NCI-H345 (cell line): ENCODE measurements at regions not wholly inside any gene's neighbourhood (a gene's known extent, or its start where the extent isn't known, plus 50 kb on each side); places are given as distances from the start of the nearest gene placed in this dataset.
"Not testable (repeated sequence)": the region's sequence is repeated elsewhere in the genome, so short reads cannot be mapped to it uniquely, and the experiment has no call there.

Source experiments
- DNase-seq: peaks from one replicate; lab custom pipeline; 2025; lab: John Stamatoyannopoulos, UW

DNA sequence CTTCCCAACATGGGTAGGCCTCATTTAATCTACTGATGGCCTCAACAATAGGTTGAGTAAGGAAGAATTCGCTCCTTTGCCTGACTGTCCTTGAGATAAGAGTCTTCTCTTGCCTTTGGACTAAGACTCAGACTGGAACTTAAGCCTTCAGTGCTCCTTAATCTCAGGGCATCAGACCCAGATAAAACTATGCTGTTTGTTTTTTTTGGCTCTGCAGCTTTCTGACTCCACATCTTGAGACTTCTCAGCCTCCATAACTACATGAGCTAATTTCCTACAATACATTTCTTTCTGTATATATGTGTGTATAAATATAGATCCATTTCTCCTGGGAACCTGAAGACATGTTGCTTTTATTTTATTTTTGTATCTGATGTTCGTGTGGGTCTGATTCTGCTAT, 1470.7 kb upstream of the PRMT6 start:
- DNase-seq = no peak

DNA sequence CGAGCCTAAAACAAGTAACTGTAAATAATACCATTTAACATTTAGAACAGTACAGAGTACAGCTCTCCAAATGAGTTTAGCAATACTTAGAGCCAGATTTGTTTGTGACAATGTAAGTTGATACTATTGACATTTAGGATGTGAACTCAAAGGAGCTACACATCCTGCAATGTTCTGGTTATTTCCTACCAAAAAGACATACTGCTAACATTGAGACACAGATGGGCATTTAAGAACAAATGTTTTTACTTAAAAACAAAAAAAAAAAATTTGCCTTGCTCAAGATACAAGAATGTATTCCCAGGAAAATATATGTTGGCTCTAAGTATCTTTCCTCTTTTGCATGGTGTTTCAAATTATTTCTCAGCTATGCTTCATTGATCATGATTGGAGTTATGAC, 1464.8 kb upstream of the PRMT6 start:
- peak; percentile 12 for DNase-seq

DNA sequence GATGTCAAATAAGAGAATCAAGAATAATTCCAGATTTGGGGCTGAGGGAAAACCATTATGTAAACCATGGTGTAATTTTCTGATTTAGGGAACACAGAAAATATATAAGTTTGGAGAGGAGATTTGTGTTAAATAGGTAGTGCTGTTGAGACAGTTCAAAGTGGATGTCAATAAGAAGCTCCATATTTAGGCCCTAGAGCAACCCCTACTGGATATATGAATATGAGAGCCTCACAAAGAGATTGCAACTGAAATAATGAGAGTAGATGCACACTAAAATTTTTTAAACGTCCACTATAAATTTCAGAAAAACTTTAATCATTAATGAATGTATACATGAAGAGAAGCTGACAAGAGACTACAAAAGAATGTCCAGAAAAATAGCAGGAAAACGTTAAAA, 1447.8 kb upstream of the PRMT6 start:
- DNase-seq = no peak

DNA sequence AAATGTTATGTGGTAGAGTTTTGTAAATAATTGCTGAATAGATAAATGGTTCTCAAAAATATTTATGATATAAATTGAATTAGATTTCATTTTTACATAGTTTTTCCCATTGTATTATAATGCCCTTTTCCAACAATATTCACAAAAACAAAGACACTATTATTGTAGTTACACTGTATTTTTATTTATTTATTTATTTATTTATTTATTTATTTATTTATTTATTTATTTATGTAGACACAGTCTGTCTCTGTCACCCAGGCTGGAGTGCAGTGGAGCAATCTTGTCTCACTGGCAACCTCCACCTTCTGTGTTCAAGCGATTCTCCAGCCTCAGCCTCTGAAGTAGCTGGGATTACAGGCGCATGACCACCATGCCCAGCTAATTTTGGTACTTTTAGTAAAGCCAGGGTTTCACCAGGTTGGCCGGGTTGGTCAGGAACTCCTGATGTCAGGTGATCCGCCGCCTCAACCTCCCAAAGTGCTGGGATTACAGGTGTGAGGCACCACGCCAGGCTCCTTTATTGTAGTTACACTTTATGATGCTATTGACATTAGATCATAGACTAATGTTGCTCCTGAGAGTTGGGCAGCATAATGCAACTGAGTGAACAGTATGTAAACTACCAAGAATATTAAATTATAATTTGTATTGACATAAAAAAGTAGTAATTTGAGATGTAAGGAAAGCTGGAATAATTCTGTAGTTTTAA, 1430.0 kb upstream of the PRMT6 start:
- DNase-seq = no peak

DNA sequence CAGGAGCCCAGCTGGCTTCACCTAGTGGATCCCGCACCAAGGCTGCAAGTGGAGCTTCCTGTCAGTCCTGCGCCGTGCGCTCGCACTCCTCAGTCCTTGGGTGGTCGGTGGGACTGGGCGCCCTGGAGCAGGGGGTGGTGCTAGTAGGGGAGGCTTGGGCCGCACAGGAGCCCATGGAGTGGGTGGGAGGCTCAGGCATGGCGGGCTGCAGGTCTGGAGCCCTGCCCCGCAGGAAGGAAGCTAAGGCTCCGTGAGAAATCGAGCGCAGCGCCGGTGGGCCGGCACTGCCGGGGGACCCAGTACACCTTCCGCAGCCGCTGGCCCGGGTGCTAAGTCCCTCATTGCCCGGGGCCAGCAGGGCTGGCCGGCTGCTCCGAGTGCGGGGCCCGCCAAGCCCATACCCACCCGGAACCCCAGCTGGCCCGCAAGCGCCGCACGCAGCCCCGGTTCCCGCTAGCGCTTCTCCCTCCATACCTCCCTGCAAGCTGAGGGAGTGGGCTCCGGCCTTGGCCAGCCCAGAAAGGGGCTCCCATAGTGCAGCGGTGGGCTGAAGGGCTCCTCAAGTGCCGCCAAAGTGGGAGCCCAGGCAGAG, 1425.2 kb upstream of the PRMT6 start:
- not testable (repeated sequence) for DNase-seq

DNA sequence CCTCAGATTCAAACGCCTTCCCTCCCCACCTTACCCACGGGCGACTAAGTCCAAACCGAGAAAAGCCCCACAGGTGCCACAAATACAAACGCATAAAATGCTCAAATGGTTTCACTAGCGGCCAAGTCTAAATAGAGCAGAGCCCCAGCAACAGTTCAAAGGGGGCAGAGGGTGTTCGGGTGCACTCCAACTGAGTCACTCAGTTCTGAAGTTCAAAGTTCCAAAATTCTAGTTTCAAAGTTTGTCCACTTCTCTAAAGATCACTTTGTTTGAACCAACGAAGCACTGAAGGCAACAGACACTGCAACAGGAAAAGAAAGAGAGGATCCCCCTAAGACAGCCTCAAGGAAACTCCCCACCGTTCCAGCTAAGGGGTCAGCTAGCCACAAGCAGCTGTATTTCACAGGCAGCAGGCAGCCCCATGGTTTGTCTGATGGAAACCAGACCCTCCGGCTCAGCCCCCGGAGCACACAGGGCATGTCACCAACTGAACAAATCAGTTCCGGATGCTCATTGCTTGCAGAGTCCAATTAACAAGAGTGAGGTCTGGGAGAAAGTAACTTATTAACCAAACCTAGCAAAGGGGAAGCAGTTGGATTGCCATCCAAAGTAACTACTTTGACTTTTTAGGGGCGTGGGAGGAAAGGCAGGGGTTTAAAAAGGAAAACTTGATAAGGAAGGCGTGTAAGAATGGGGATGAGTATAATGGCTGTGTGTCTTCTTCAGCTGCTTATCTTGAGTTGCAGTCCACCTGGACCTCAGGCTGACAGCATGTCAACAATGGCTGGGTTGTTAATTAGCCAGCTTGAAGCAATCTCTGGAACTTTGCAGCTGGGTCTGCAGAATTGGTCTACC, 1423.9 kb upstream of the PRMT6 start:
- DNase-seq = no peak

DNA sequence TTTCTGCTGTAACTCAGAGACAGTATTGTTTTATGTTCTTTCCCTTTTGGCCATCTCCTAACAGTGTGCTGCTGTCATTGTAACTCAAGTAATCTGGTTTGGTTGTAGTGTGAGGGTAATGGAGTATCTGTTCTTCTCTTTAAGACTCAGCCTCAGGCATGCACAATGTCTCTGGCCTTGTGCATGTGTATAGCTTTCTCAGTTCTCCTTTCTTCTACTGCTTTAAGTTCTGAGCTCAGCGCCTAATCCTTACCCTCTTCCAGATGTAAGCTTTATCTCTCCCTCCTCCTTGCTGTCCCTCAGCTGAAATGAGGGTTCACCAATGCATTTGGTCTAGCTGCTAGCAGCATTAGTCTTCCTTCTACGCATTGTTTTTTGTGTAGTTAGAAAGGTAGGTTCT, 1420.4 kb upstream of the PRMT6 start:
- no peak for DNase-seq

DNA sequence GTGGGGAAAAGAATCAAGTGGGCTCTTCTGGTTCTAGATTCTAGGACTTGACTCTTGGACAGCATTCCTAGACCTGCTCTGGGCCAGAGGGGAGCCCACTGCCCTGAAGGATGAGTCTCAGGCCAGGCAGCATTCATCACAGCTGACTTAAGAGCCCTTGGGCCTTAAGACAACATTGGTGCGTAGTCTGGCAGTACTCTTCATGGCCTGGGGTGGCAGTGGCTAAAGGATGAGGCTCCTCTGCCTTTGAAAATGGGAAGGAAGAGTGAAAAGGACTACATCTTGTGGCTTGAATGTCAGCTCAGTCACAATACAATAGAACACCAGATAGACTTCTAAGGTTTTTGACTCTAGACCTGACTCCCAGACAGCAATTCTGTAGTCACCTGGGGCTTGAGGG, 1415.1 kb upstream of the PRMT6 start:
- DNase-seq = no peak

DNA sequence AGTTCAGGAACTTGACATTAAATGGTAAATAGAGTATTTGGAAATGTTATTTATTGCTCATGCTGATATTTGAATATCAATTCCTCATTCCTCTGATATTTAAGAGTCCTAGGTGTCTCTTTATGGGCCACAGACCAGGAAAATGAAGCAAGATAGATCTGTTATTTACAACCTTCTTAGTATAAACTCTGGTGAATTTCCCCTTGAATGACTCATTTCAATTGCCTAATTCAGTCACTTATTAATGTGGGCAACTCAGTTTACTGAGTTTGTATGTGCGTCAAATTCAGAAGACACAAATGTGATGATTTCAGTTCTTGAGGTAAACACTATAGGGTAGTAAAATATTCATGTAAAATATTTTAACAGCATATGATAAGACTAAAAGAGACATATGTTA, 1404.4 kb upstream of the PRMT6 start:
- no peak for DNase-seq

DNA sequence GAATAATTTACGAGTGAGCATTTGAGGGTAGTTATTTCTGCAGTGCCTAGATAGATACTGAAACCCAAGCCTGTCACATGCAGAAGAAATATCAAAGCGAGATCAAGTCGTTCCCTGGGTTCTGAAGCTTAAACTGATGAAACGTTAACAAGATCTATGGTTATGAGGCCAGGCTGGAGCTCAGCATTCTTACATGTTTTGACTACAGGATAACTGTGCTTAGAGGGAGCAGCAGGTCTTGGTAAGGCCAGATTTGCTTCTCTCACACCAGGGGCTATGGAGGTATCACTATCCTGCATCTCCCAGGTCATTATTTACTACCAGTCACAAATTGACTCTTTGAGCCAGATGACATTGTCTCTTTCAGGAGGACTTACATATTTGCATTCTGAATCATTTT, 1401.4 kb upstream of the PRMT6 start:
- no peak for DNase-seq

DNA sequence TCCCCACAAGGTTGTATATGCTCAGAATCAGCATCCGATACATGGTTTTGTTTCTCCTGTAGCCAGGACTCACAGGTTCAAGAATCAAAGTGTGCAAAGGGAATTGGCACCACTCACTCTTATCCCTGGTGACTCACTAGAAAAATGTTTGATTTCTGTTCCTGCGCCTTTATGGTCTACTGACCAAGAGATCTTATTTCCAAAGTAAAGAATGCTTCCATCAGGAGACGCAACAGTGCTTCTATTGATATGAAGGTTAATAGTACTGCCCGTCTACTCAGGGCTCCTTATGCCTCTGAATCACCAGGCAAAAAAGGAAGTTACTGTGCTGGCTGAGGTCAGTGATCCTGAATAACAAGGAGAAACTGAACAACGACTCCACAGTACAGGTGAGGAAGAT, 1392.0 kb upstream of the PRMT6 start:
- no peak for DNase-seq

DNA sequence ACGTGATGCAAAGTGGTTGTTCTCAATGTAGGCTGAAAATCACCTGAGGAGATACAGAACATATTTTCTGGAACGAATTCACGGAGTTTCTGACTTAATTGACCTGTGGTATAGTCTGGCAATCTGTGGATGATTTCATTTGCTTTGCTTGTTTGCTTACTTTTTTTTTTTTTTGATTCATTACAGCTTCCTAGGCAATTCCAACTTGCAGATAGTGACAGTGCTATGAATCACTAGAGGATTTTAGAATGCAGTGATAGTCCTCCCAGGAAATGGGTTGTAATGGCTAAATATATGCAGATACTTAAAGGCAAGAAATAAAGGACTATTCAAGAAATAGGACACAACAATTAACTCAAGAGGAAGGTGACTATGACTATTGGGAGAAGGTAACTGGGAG, 1378.1 kb upstream of the PRMT6 start:
- no peak for DNase-seq

DNA sequence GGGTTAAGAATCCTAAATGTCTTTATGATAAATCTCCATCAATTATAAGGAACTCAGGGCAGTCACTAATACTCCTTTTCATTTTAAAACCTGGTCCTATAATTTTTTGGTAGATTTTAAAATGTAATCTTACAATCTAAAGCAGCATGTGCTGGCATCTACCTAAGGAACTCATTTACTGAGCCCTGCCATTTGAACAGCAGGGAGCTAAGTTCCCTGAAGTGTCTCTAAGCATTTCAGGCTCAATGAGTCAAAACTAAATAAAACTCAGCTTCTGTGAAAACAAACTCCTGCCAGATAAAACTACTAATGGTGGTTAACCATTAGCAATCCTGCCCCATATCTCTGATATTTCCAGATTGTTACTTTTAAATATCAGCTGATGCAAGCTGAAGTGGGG, 1371.8 kb upstream of the PRMT6 start:
- DNase-seq = no peak

DNA sequence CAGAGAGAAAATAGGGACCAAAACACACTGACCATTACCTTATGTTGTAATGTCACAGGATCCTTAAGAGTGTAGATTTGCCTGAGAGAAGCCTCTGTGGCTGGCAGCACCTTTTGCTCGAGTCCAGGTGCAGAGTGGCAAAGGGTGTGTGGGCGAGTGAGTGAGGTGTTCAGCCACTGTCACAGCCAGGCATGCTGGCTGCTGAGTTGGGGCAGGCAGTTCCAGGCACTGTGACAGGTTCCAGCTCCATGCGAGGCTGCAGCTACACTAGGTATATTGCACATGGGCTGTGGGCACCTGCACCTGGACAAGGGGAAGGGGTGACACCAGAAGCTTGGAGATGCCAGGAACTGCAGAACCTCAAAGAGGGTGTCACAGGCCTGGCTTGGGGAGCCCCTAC, 1370.4 kb upstream of the PRMT6 start:
- no peak for DNase-seq

DNA sequence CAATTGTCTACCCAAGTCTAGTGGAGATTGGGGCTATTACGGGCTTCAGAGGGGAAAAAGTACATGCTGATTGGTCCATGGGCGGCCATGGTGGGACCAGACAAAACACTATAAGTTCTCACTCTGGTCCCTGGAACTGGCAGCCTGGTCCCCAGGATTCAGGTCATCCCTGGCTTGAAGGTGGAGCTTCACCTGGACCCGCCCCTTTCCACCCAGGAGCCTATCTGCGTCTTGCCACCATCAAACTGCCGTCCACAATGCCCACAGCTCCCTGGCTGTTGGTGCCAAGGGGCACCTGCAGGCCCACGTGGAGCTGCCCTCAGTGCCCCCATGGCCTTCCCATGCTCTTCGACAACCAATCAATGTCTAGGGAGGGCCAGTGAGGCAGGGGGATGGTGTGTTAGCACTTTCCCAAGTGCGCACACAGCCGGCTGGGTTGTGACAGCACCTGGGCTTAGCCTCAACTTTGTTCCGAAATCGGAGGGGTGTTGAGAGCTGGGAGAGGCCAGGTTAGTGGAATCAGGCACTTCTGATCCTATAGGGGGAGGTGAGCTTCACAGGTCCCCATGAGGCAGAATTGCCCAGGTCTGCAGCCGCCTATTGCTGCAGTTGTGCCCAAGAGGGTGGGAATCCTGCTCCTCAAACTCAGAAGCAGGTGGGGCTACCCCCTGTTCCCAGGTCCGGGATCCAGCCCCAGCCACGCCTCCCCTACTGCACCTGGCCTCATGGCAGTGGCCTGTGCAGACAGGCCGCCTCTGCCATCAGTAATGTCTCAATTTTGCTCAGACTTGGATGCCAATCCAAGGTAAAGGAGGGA, 1369.4 kb upstream of the PRMT6 start:
- DNase-seq = no peak

DNA sequence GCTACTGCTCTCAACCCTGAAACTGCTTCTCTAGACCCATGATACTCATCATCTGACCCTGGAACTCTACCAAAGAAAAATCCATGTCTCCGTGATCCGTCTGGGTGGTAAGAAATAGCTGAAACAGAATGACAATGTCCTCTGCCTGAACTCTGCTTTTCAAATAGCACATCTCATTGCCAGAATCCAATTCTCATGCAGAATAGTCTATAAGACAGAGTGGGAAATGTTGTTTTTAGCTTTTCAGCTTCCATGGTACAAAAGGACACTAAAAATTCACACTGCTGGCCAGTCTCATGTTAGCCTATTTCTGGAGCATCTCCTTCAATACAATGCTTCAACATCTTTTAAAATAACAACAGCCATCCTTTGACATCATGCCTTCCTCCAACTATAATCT, 1355.8 kb upstream of the PRMT6 start:
- no peak for DNase-seq

DNA sequence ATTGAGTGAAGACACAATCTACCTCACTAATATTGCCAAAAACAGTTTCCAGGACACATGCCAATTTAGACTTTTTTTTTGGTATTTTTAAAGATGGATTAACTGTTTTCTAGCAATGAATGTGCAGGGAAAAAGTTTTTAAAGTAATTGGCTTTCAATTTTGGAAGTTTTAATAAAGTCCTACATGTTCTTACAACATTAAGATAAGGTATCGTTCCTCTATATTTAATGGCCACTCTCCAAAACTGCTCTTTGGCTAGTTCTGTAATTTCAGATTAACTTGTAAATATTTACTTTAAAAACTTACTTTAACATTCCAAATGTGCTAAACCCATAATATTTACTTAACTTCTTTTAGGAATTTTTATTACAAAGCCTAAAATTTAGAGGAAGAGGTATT, 1332.2 kb upstream of the PRMT6 start:
- DNase-seq = no peak

DNA sequence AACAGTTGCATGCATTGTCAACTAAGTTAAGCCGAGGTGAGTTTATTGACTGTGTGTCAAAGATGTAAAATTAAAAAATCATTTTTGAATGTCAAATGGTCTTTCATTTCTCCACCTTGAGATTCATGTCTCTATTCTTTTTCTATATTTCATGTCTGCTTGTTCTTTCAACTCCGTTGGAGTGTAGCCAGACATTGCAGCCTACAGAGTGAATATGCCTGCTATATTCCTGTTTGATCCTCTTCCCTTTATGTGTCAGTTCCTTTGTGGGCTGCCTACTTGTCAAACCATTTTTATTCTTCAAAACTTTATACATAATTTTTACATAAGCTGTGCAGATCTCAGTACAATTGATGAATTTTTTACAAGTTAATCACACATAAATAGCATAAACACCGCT, 1325.8 kb upstream of the PRMT6 start:
- peak; percentile 41 for DNase-seq

DNA sequence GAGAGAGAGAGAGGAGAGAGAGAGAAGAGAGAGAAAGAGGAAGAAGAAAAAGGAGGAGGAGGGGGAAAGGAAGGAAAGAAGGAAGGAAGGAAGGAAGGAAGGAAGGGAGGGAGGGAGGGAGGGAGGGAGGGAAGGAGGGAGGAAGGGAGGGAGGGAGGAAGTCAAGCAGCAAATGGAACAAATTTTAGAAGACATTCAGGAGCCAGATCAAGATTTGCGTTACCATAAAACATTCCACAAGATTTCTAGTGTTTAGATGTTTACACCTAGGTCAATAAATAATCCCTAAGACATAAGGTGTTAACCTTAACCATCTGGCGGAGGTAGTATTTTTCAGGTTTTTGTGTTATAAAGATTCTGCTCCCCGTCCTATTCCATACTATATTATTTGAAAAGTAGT, 1320.1 kb upstream of the PRMT6 start:
- no peak for DNase-seq

DNA sequence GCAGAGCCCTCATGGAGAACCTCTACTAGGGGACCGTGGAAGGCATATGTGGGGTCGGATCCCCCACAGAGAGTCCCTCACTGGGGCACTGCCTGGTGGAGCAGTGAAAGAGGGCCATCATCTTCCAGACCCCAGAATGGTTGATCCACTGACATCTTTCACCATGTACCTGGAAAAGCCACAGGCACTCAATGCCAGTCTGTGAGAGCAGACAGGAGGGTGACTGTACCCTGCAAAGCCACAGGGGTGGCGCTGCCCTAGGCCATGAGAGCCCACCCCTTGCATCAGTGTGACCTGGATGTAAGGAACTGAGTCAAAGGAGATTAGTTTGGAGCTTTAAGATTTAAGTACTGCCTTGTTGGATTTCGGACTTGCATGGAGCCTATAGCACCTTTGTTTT, 1276.7 kb upstream of the PRMT6 start:
- no peak for DNase-seq

DNA sequence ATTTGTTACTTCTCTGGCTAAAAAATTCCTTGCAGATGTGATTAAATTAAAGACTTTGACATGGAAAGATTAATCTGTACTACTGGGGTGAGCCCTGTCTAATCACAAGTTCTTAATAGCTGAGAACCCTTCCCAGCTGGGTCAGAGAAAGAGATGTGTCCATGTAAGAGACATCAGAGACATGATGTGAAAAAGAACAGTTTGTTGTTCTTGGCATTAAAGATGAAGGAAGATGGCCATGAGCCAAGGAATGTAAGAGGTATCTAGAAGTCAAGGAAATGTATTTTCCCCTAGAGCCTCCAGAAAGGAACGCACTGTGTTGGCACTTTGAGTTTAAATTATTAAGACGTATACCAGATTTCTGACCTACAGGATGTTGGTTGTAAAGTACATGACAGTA, 1271.5 kb upstream of the PRMT6 start:
- DNase-seq = no peak

DNA sequence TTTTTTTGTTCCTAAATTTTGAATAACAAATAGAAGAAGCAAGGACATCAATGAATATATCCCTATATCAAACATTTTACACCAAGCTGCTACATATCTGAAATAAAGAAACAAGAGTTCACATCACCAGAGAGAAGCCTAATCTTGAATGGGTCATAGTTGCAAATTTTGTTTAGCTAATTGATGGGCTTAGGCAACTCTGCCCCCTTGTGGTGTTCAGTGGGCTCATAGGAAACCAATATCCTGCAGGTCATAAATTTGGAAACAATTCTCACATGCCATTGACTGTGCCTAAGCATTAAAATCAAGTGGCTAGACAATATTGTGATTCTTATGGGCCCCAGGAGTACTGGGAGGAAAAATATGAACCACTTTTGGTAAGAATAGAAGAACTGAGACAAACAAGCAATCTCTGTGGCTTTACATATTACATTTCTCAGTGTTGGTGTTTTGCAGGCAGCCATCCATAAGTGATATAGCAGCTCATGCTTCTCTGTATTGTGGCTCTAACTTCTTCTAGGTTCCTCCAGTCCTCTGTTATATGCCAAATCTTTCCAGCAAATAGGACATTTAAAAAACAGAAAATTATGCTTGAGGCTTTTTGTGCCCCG, 1262.8 kb upstream of the PRMT6 start:
- DNase-seq = peak; percentile 74
